GM12872 (cell line): ENCODE measurements at regions not wholly inside any gene's neighbourhood (a gene's known extent, or its start where the extent isn't known, plus 50 kb on each side); places are given as distances from the start of the nearest gene placed in this dataset.

Experiments
- TF ChIP-seq, protein P1 (sequence below): IDR thresholded peaks from 3 replicates; pipeline ENCODE4 v1.5.1; 2011; ENCODE audit warnings: low read depth, mild to moderate bottlenecking, low read length, moderate library complexity; ENCODE audit not compliant: insufficient read depth

DNA sequence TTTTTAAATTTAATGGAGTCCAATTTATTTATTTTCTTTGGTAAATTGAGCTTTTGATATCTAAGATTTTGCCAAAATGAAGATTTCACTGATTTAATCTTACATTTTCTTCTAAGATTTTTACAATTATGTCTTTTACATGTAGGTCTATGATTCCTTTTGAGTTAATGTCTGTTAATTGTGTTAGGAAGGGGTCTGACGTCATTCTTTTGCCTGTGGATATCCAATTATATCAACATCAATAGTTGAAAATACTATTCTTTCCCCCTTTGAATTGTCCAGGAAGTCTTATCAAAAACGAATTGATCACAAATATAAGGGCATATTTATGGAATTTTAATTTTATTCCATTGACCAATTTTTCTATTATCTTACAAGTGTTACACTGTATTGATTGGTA lies 1258.8 kb upstream of the B3GALT2 start:
- TF ChIP-seq, protein P1, sequence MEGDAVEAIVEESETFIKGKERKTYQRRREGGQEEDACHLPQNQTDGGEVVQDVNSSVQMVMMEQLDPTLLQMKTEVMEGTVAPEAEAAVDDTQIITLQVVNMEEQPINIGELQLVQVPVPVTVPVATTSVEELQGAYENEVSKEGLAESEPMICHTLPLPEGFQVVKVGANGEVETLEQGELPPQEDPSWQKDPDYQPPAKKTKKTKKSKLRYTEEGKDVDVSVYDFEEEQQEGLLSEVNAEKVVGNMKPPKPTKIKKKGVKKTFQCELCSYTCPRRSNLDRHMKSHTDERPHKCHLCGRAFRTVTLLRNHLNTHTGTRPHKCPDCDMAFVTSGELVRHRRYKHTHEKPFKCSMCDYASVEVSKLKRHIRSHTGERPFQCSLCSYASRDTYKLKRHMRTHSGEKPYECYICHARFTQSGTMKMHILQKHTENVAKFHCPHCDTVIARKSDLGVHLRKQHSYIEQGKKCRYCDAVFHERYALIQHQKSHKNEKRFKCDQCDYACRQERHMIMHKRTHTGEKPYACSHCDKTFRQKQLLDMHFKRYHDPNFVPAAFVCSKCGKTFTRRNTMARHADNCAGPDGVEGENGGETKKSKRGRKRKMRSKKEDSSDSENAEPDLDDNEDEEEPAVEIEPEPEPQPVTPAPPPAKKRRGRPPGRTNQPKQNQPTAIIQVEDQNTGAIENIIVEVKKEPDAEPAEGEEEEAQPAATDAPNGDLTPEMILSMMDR, result no peak

DNA sequence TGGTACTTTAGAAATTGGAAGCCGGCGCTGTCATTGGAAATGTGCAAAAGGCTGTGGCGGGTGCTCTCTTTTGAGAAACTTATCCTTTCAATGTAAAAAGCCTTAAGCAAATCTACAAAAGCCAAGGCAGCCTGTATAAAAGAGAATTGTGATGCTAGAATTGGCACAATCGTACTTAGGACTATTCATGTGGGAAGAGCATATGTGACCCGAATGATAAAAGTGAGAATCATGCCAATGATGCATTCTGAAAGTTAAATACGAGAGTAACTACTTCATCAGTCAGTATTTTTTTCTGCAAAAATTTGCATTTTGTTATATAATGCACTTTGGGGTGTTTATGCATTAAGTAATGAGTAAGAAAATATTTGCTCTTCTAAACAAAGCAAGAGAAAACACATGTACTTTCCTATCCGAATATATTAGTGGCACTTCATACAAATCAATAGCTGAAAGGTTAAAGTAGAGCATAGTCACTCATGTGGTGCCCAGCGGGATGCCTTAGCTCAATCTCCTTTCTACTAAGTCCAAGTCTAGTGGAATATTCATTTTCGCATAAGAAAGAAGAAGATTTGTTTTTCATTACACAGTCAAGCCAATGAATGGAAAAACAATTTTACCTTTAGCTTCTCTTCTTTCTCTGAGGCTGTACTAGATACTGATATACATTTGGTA lies 1256.6 kb upstream of the B3GALT2 start:
- TF ChIP-seq, protein P1, result no peak

DNA sequence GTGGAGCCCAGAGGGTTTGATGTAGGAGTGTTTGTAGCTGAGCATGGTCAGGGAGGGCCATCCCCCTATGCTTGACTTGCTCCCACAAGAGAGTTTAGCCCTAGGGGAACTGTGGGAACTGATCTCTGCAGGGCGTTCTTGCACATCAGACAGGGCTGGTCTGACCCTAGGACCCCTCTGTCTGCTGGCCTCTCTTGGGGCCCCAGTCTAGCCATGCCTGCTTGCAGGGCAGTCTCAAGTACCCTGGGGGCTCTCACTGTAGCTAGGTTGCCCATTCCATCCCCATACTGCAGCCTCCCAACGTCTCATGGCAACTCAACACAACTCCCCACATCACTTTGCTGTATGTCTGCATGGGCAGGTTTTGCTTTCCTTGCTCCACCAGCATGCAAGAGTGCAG lies 1250.7 kb upstream of the B3GALT2 start:
- TF ChIP-seq, protein P1, result no peak

DNA sequence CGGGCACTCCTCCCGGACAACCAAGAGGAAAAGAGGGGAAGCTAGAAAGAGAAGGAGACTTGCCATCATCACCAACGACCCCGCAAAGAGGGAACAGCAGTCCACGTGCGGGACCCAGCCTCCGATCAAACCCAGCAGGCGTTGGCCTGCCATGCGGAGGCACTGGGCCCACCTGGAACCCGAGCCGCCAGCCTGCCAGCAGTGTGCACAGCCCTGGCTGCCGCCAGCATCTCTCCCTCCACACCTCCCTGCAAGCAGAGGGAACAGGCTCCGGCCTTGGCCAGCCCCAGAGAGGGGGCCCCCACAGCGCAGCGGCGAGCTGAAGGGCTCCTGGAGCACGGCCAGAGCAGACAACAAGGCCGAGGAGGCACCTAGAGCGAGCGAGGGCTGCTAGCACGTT lies 1244.7 kb upstream of the B3GALT2 start:
- TF ChIP-seq, protein P1, result no peak

DNA sequence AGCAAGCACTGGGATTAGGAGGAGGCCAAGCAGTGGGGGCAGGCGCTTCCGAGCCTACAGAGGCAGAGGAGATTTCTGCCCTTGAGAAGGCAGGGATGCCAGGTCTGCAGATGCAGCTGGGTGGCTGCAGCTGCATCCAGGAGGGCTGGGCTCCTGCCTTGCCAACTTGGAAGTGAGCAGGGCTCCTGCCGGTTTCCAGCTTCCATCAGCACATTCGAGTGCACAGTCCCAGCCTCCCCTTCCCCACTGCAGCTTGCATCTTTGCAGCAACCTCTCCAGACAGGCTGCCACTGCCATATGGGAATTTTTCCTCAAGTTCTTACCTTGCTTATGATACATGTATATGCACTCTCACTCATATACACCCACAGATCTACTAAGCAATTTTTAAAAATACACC lies 1234.3 kb upstream of the B3GALT2 start:
- TF ChIP-seq, protein P1, result no peak

DNA sequence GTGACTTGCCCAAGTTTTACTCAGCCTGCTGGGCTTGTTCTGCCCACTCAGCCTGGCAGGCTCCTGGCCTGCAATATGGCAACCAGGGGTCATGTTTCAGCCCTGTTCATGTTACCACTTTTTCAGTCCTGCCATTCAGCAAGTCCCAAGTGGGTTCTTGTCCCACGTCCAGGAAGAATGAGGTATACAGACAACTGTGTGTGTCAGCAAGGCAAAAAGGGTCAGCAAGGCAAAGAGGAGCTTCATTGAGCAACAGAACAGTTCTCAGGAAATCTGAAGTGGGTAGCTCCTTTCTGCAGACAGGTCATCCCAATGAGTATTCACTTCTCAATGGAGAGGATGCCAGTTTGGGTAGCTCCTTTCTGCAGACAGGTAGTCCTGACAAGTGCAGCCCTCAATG lies 1233.3 kb upstream of the B3GALT2 start:
- TF ChIP-seq, protein P1, result no peak

DNA sequence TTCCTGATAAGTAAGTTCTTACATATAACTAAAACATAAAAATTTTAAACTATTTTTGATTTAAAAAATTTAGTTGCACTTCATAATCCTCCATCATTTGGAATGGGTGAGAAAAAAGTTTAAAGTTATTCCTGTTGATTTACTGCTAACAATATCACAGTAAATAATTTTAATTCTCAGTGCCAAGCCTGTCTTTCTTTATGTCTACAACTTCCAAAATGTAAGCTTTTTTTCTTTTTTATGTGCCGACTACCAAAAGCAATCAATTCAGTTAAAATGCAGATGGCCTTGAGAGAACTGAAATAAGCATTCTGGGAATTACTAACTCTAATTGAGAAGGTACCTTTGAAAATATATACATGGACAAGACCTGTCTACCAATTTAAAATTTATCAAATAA lies 1224.3 kb upstream of the B3GALT2 start:
- TF ChIP-seq, protein P1, result no peak
